LNCAP (cell line): ENCODE measurements at regions not wholly inside any gene's neighbourhood (a gene's known extent, or its start where the extent isn't known, plus 50 kb on each side); places are given as distances from the start of the nearest gene placed in this dataset.

Experiments
- TF ChIP-seq, protein P1 (sequence below): fragments of 450-650 bp; IDR thresholded peaks from 2 replicates; pipeline ENCODE4 v1.5.1; 2017; ENCODE audit warnings: mild to moderate bottlenecking

GRCh38 chr14:51596488-51597117 is 55.1 kb upstream of the FRMD6 start:
- TF ChIP-seq, protein P1, sequence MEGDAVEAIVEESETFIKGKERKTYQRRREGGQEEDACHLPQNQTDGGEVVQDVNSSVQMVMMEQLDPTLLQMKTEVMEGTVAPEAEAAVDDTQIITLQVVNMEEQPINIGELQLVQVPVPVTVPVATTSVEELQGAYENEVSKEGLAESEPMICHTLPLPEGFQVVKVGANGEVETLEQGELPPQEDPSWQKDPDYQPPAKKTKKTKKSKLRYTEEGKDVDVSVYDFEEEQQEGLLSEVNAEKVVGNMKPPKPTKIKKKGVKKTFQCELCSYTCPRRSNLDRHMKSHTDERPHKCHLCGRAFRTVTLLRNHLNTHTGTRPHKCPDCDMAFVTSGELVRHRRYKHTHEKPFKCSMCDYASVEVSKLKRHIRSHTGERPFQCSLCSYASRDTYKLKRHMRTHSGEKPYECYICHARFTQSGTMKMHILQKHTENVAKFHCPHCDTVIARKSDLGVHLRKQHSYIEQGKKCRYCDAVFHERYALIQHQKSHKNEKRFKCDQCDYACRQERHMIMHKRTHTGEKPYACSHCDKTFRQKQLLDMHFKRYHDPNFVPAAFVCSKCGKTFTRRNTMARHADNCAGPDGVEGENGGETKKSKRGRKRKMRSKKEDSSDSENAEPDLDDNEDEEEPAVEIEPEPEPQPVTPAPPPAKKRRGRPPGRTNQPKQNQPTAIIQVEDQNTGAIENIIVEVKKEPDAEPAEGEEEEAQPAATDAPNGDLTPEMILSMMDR: no peak

- TF ChIP-seq, protein P1: no peak
Measured at GRCh38 chr14:51597261-51598001, 54.3 kb upstream of the FRMD6 start.

GRCh38 chr14:51600658-51601057 is 51.1 kb upstream of the FRMD6 start:
- TF ChIP-seq, protein P1: no peak
